Mesenchymal stem cell (in vitro differentiated cells and primary cell): ENCODE measurements at regions not wholly inside any gene's neighbourhood (a gene's known extent, or its start where the extent isn't known, plus 50 kb on each side); places are given as distances from the start of the nearest gene placed in this dataset.

ENCODE experiments used
- DNase-seq: peaks from one replicate; pipeline ENCODE4 v3.0.0-alpha.2; 2013
- H2AFZ ChIP-seq: one replicate; pipeline ENCODE4 v1.6.1; 2013; ENCODE audit warnings: low read depth, mild to moderate bottlenecking, control low read depth, inconsistent platforms, low read length, moderate library complexity
- H2AK5ac ChIP-seq: 2 replicates; pipeline ENCODE4 v1.6.1; 2013; ENCODE audit warnings: low read length, moderate library complexity, mild to moderate bottlenecking, inconsistent platforms; ENCODE audit not compliant: severe bottlenecking
- H2BK120ac ChIP-seq: one replicate; pipeline ENCODE4 v1.6.1; 2013; ENCODE audit warnings: low read depth, mild to moderate bottlenecking, inconsistent platforms, low read length, moderate library complexity
- H2BK12ac ChIP-seq, 2 experiments: one replicate each; pipeline ENCODE4 v1.6.1; 2013; ENCODE audit warnings: inconsistent platforms in 2 of 2, low read length in 2 of 2, mild to moderate bottlenecking in 2 of 2, moderate library complexity in 2 of 2, control low read depth in 1 of 2
- H2BK15ac ChIP-seq: one replicate; pipeline ENCODE4 v1.6.1; 2013; ENCODE audit warnings: mild to moderate bottlenecking, low read depth, inconsistent platforms; ENCODE audit not compliant: poor library complexity, severe bottlenecking
- H2BK5ac ChIP-seq: 2 replicates; pipeline ENCODE4 v1.6.1; 2013; ENCODE audit warnings: low read depth, mild to moderate bottlenecking, low read length, control low read depth, inconsistent platforms; ENCODE audit not compliant: poor library complexity, severe bottlenecking
- H3K14ac ChIP-seq, 2 experiments: one replicate each; pipeline ENCODE4 v1.6.1; 2013; ENCODE audit warnings: inconsistent platforms in 2 of 2, low read length in 2 of 2, control low read depth in 1 of 2, mild to moderate bottlenecking in 1 of 2, moderate library complexity in 1 of 2
- H3K18ac ChIP-seq, 2 experiments: one replicate each; pipeline ENCODE4 v1.6.1; 2013; ENCODE audit warnings: inconsistent platforms in 2 of 2, low read length in 2 of 2, control low read depth in 1 of 2, low read depth in 1 of 2, mild to moderate bottlenecking in 1 of 2
- H3K23ac ChIP-seq, 2 experiments: one replicate each; pipeline ENCODE4 v1.6.1; 2013; ENCODE audit warnings: inconsistent platforms in 2 of 2, low read length in 2 of 2, mild to moderate bottlenecking in 2 of 2, moderate library complexity in 2 of 2, control low read depth in 1 of 2
- H3K27ac ChIP-seq: 2 replicates; pipeline ENCODE4 v1.5.1; 2013; ENCODE audit warnings: mild to moderate bottlenecking, moderate library complexity, low read length, control low read depth, inconsistent platforms; ENCODE audit not compliant: poor library complexity, severe bottlenecking
- H3K27me3 ChIP-seq, 2 experiments: 2 replicates each; pipeline versions ENCODE4 v1.6.1 to v1.7.0; 2013; ENCODE audit warnings: low read length in 2 of 2, mild to moderate bottlenecking in 2 of 2, moderate library complexity in 2 of 2, control low read depth in 1 of 2, inconsistent platforms in 1 of 2; ENCODE audit not compliant: control insufficient read depth in 1 of 2, insufficient read depth in 1 of 2
- H3K36me3 ChIP-seq, 2 experiments: 2 replicates each; pipeline versions ENCODE4 v1.6.1 to v1.7.0; 2013; ENCODE audit warnings: low read length in 2 of 2, control low read depth in 1 of 2, inconsistent platforms in 1 of 2, low read depth in 1 of 2, mild to moderate bottlenecking in 1 of 2; ENCODE audit not compliant: insufficient read depth in 2 of 2, control insufficient read depth in 1 of 2
- H3K4ac ChIP-seq, 2 experiments: one replicate each; pipeline ENCODE4 v1.6.1; 2013; ENCODE audit warnings: inconsistent platforms in 2 of 2, low read length in 2 of 2, mild to moderate bottlenecking in 2 of 2, moderate library complexity in 2 of 2, control low read depth in 1 of 2, low read depth in 1 of 2
- H3K4me1 ChIP-seq: 2 replicates; pipeline ENCODE4 v1.6.1; 2013; ENCODE audit warnings: low read depth, low read length, control low read depth; ENCODE audit not compliant: control insufficient read depth, insufficient read depth
- H3K4me2 ChIP-seq: 2 replicates; pipeline ENCODE4 v1.6.1; 2013; ENCODE audit warnings: low read length, mild to moderate bottlenecking, inconsistent platforms; ENCODE audit not compliant: poor library complexity, severe bottlenecking
- H3K4me3 ChIP-seq, 2 experiments: 2 replicates each; pipeline versions ENCODE4 v1.5.1 to v1.7.0; 2013; ENCODE audit warnings: low read length in 2 of 2, mild to moderate bottlenecking in 2 of 2, control low read depth in 1 of 2, low read depth in 1 of 2; ENCODE audit not compliant: insufficient read depth in 1 of 2
- H3K79me1 ChIP-seq: replicated peaks from 2 replicates; pipeline ENCODE4 v1.6.1; 2013; ENCODE audit warnings: mild to moderate bottlenecking, control low read depth, low read length, inconsistent platforms; ENCODE audit not compliant: poor library complexity, severe bottlenecking
- H3K9ac ChIP-seq: 2 replicates; pipeline ENCODE4 v1.7.0; 2013; ENCODE audit warnings: mild to moderate bottlenecking, low read length, moderate library complexity
- H3K9me3 ChIP-seq: 2 replicates; pipeline ENCODE4 v1.7.0; 2013; ENCODE audit warnings: mild to moderate bottlenecking, low read length; ENCODE audit not compliant: control insufficient read depth
- H4K8ac ChIP-seq: one replicate; pipeline ENCODE4 v1.6.1; 2013; ENCODE audit warnings: inconsistent platforms, mild to moderate bottlenecking, low read length, moderate library complexity
- H4K91ac ChIP-seq: one replicate; pipeline ENCODE4 v1.6.1; 2013; ENCODE audit warnings: mild to moderate bottlenecking, low read length, inconsistent platforms
- WGBS: methylation state at CpG from one replicate; pipeline ENCODE4 v1.1.7; 2013; ENCODE audit warnings: mixed read lengths; 5-methylcytosine and 5-hydroxymethylcytosine counted together

- Histone ChIP-seq H2BK5ac (no peak overlapping the region), H3K27me3 (peaks cover 36 to 96% of the 10 kb centered on the region in 2 experiments), H3K4ac (no peak overlapping the region), H3K18ac (no peak overlapping the region), H2AFZ (no peak overlapping the region), H3K36me3 (no peaks in the 10 kb centered on the region), H3K27ac (no peak overlapping the region), H3K79me1 (no peaks in the 10 kb centered on the region), H3K4me2 (no peak overlapping the region), H2BK15ac (no peak overlapping the region), H2BK12ac (no peak overlapping the region), H3K4me1 (no peaks in the 10 kb centered on the region), H3K14ac (no peak overlapping the region), H3K9ac (no peak overlapping the region), H3K9me3 (no peaks in the 10 kb centered on the region), H2AK5ac (no peak overlapping the region), H4K8ac (no peak overlapping the region), H4K91ac (no peak overlapping the region), H3K4me3 (no peak overlapping the region), H3K23ac (no peak overlapping the region), H2BK120ac (no peak overlapping the region)
- 71% methylated on average over 9 of the region's 9 CpGs for WGBS
- no peak for DNase-seq
Measured at GRCh38 chr4:3857269-3857926, 91.2 kb downstream of the ADRA2C start.

- WGBS = 76% methylated on average over 6 of the region's 6 CpGs
- H2AK5ac ChIP-seq = no peak overlapping the region
Measured at GRCh38 chr4:3858046-3858730, 92.0 kb downstream of the ADRA2C start.

GRCh38 chr4:3858765-3859388 is 92.7 kb downstream of the ADRA2C start:
- H2AFZ ChIP-seq = no peak overlapping the region
- H3K27me3 ChIP-seq = peaks cover 49 to 98% of the 10 kb centered on the region in 2 experiments
- no peaks in the 10 kb centered on the region for H3K79me1 ChIP-seq
- no peak overlapping the region for H3K23ac ChIP-seq
- no peak overlapping the region for H4K8ac ChIP-seq
- no peak overlapping the region for H3K4me3 ChIP-seq
- no peaks in the 10 kb centered on the region for H3K4me1 ChIP-seq
- H3K4ac ChIP-seq = no peak overlapping the region
- H3K14ac ChIP-seq = no peak overlapping the region
- H2BK15ac ChIP-seq = no peak overlapping the region
- H3K36me3 ChIP-seq = no peaks in the 10 kb centered on the region
- no peak overlapping the region for H3K27ac ChIP-seq
- H3K4me2 ChIP-seq = no peak overlapping the region
- H3K18ac ChIP-seq = no peak overlapping the region
- no peak overlapping the region for H2BK120ac ChIP-seq
- H2BK5ac ChIP-seq = no peak overlapping the region
- no peak overlapping the region for H3K9ac ChIP-seq
- no peak overlapping the region for H2AK5ac ChIP-seq
- WGBS = 76% methylated on average over 9 of the region's 9 CpGs
- H3K9me3 ChIP-seq = no peaks in the 10 kb centered on the region
- H2BK12ac ChIP-seq = no peak overlapping the region
- peak overlapping the region; percentile 15 for H4K91ac ChIP-seq
- no peak for DNase-seq

More at GRCh38 chr4:3858046-3858730, 92.0 kb downstream of the ADRA2C start:
- no peak overlapping the region for H2AFZ ChIP-seq
- DNase-seq = no peak
- no peaks in the 10 kb centered on the region for H3K79me1 ChIP-seq
- H3K4me2 ChIP-seq = no peak overlapping the region
- no peak overlapping the region for H4K91ac ChIP-seq
- no peak overlapping the region for H3K4ac ChIP-seq
- H3K4me3 ChIP-seq = no peak overlapping the region
- no peak overlapping the region for H2BK120ac ChIP-seq
- H3K36me3 ChIP-seq = no peaks in the 10 kb centered on the region
- H3K4me1 ChIP-seq = no peaks in the 10 kb centered on the region
- no peak overlapping the region for H3K9ac ChIP-seq
- H3K27ac ChIP-seq = no peak overlapping the region
- no peak overlapping the region for H3K14ac ChIP-seq
- H2BK5ac ChIP-seq = no peak overlapping the region
- H4K8ac ChIP-seq = no peak overlapping the region
- H3K9me3 ChIP-seq = no peaks in the 10 kb centered on the region
- peaks cover 42 to 98% of the 10 kb centered on the region in 2 experiments for H3K27me3 ChIP-seq
- H3K23ac ChIP-seq = no peak overlapping the region
- H3K18ac ChIP-seq = no peak overlapping the region
- H2BK12ac ChIP-seq = no peak overlapping the region
- no peak overlapping the region for H2BK15ac ChIP-seq

- Histone ChIP-seq H2AK5ac (no peak overlapping the region), H3K18ac (no peak overlapping the region), H3K9me3 (no peaks in the 10 kb centered on the region), H2AFZ (no peak overlapping the region), H2BK15ac (no peak overlapping the region), H2BK120ac (no peak overlapping the region), H3K36me3 (no peaks in the 10 kb centered on the region), H3K23ac (no peak overlapping the region), H3K4me2 (no peak overlapping the region), H3K4ac (no peak overlapping the region), H4K91ac (no peak overlapping the region), H3K79me1 (no peaks in the 10 kb centered on the region), H2BK5ac (no peak overlapping the region), H3K27ac (no peak overlapping the region), H3K4me1 (no peaks in the 10 kb centered on the region), H4K8ac (no peak overlapping the region), H2BK12ac (no peak overlapping the region), H3K9ac (no peak overlapping the region), H3K27me3 (peaks cover 49 to 98% of the 10 kb centered on the region in 2 experiments), H3K14ac (no peak overlapping the region), H3K4me3 (no peak overlapping the region)
- no peak for DNase-seq
- 92% methylated on average over 8 of the region's 8 CpGs for WGBS
Measured at GRCh38 chr4:3859571-3859970, 93.4 kb downstream of the ADRA2C start.
